GM12875 (cell line): ENCODE measurements at regions not wholly inside any gene's neighbourhood (a gene's known extent, or its start where the extent isn't known, plus 50 kb on each side); places are given as distances from the start of the nearest gene placed in this dataset.

Experiments
- H3K4me3 ChIP-seq: one replicate; pipeline ENCODE4 v1.5.1; 2011; ENCODE audit warnings: low read depth, low read length, control low read depth
- TF ChIP-seq, protein P1 (sequence below): IDR thresholded peaks from 2 replicates; pipeline ENCODE4 v1.5.1; 2011; ENCODE audit warnings: low read depth, mild to moderate bottlenecking, control low read depth, inconsistent platforms, low read length, moderate library complexity, borderline replicate concordance; ENCODE audit not compliant: insufficient read depth

DNA sequence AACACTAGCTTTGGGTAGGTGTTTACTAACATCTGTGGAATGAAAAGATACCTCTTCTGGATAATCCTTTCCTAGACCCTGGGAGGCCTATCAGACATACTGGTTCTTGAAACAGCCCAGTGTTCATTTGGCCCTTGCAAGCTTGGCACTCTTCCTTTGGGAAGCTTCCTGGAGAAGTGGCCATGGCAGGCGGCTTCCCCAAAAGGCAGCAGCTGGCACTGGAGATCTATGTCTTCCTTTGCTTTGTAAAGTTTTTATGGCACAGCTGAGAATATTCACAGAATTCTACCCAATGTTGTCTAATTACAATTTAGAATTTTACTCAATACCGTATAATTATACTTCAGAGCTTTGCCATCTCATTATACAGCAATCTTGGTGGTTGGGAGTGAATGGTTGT lies 199.2 kb upstream of the C11orf87 start:
- TF ChIP-seq, protein P1, sequence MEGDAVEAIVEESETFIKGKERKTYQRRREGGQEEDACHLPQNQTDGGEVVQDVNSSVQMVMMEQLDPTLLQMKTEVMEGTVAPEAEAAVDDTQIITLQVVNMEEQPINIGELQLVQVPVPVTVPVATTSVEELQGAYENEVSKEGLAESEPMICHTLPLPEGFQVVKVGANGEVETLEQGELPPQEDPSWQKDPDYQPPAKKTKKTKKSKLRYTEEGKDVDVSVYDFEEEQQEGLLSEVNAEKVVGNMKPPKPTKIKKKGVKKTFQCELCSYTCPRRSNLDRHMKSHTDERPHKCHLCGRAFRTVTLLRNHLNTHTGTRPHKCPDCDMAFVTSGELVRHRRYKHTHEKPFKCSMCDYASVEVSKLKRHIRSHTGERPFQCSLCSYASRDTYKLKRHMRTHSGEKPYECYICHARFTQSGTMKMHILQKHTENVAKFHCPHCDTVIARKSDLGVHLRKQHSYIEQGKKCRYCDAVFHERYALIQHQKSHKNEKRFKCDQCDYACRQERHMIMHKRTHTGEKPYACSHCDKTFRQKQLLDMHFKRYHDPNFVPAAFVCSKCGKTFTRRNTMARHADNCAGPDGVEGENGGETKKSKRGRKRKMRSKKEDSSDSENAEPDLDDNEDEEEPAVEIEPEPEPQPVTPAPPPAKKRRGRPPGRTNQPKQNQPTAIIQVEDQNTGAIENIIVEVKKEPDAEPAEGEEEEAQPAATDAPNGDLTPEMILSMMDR: no peak

GRCh38 chr11:109223451-109223850 lies 198.5 kb upstream of the C11orf87 start:
- no peak overlapping the region for H3K4me3 ChIP-seq
- TF ChIP-seq, protein P1: no peak

More for the DNA sequence above, 199.2 kb upstream of the C11orf87 start:
- no peak overlapping the region for H3K4me3 ChIP-seq

GRCh38 chr11:109229682-109230081 lies 192.3 kb upstream of the C11orf87 start:
- TF ChIP-seq, protein P1: no peak
- H3K4me3 ChIP-seq: no peak overlapping the region

- H3K4me3 ChIP-seq: no peak overlapping the region
- TF ChIP-seq, protein P1: no peak
Measured at GRCh38 chr11:109236188-109236587, 185.8 kb upstream of the C11orf87 start.

GRCh38 chr11:109236696-109237095 lies 185.3 kb upstream of the C11orf87 start:
- TF ChIP-seq, protein P1: no peak
- H3K4me3 ChIP-seq: no peak overlapping the region

DNA sequence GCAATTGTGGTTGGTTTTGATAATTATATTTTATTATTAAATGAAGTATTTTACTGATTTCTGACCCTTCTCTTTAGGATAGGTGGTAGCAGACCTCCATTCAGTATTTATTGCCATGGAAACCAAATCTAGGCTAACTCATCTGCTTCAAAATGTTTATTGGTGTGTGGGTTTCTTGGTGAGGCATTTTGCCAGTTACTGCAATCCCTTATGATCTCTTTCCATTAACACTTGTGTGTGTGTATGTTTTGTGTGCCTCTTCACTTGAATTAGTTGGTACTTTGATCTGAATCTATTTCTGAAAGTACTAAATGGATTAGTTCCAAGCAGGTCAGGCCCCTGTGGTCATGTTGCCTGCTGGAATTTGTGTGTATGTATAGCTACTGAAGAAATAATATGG lies 184.4 kb upstream of the C11orf87 start:
- TF ChIP-seq, protein P1: no peak

GRCh38 chr11:109241988-109242536 lies 179.9 kb upstream of the C11orf87 start:
- TF ChIP-seq, protein P1: no peak
- H3K4me3 ChIP-seq: no peak overlapping the region

More for the DNA sequence above, 184.4 kb upstream of the C11orf87 start:
- H3K4me3 ChIP-seq: no peak overlapping the region
